Kidney (tissue), 13 donors: ENCODE measurements at regions not wholly inside any gene's neighbourhood (a gene's known extent, or its start where the extent isn't known, plus 50 kb on each side); places are given as distances from the start of the nearest gene placed in this dataset.

ENCODE experiments used
- DNase-seq, 5 donors: peaks; one replicate each; pipeline ENCODE4 v3.0.0-alpha.2; 2013 to 2020
- FAIRE-seq: peaks from 2 replicates; lab custom pipeline; 2012; peaks lifted over from hg19 to GRCh38; lab: Jason Lieb, UNC
- H3K27ac ChIP-seq, 2 donors: one replicate each; pipeline ENCODE4 v1.7.0; 2013; ENCODE audit warnings: low read depth in 2 of 2, low read length in 2 of 2, inconsistent platforms in 1 of 2
- H3K27me3 ChIP-seq: one replicate; pipeline ENCODE4 v1.7.1; 2013; ENCODE audit warnings: low read length, inconsistent platforms; ENCODE audit not compliant: control insufficient read depth, insufficient read depth
- H3K36me3 ChIP-seq, 3 donors: one replicate each; pipeline versions ENCODE4 v1.7.0 to v1.7.1; 2013; ENCODE audit warnings: low read length in 3 of 3, control low read depth in 1 of 3, inconsistent platforms in 1 of 3; ENCODE audit not compliant: insufficient read depth in 3 of 3, control insufficient read depth in 2 of 3
- H3K4me1 ChIP-seq, 3 donors: one replicate each; pipeline versions ENCODE4 v1.7.0 to v1.7.1; 2013; ENCODE audit warnings: low read length in 3 of 3, inconsistent platforms in 1 of 3, low read depth in 1 of 3; ENCODE audit not compliant: control insufficient read depth in 2 of 3, insufficient read depth in 2 of 3
- H3K4me3 ChIP-seq, 3 donors: one replicate each; pipeline versions ENCODE4 v1.7.0 to v1.8.1; 2013; ENCODE audit warnings: low read length in 3 of 3, control low read depth in 1 of 3, inconsistent platforms in 1 of 3
- H3K9ac ChIP-seq, 3 donors: one replicate each; pipeline versions ENCODE4 v1.7.0 to v1.7.1; 2013; ENCODE audit warnings: low read length in 3 of 3, control low read depth in 1 of 3, inconsistent platforms in 1 of 3
- H3K9me3 ChIP-seq, 3 donors: one replicate each; pipeline versions ENCODE4 v1.7.0 to v1.7.1; 2013; ENCODE audit warnings: low read length in 3 of 3, control low read depth in 1 of 3, inconsistent platforms in 1 of 3; ENCODE audit not compliant: control insufficient read depth in 2 of 3, insufficient read depth in 1 of 3
- intact Hi-C: fragments of 100-400 bp; cut with DNase I; formaldehyde crosslinking; loops from one replicate; pipeline ENCODE4 v1.11.1; 2022
- TF ChIP-seq, protein P1 (sequence below): IDR thresholded peaks from 3 replicates; pipeline ENCODE4 v1.5.1; 2012; ENCODE audit warnings: mild to moderate bottlenecking, moderate library complexity, borderline replicate concordance; ENCODE audit not compliant: insufficient read depth; ENCODE audit errors: extremely low read depth
- donor health status: control.
- donor health status: control.
- donor health status: control.
- donor health status: control.
- donor health status: control.
- donor health status: DM: yes; HTN: yes; CAD: no.
- donor health status: Normal renal cell carcinoma (clear cell type).

DNA sequence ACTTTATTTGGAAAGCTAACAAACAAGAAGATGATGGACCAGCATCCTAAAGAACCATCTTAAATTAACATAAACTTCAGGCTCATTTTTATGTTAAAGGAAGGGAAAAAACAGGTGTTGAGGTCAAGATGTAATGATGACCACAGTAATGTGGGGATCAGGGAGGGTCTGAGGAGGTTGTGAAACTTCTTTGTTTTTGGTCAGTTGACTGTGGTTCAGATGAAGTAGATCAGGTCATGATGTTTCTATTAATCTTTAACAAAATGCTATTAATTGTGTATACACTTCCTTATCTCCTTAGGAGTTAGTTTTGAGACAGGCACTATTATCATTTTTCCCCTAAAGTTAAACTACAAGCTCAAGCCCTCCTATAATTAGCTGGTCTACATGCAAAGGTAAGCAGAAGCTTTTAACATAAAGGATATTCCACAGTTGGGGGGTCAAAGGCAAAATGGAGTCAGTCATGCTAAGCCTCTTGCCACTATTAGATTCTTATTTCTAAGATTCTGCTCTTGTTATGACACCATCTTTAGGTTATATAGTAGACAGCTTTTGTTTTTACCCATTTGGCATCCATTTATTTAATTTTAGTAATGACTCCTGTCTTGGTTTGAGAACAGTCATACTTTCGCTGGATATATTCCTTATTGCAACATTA, 800.1 kb upstream of the PCDH9 start:
- intact Hi-C loops, result no loop called here
- FAIRE-seq, result no peak
- Histone ChIP-seq H3K9ac (no peak overlapping the region), H3K4me1 (no peaks in the 10 kb centered on the region), H3K27ac (no peak overlapping the region), H3K36me3 (no peaks in the 10 kb centered on the region), H3K27me3 (no peaks in the 10 kb centered on the region), H3K4me3 (no peak overlapping the region), H3K9me3 (no peaks in the 10 kb centered on the region)
- DNase-seq, result no peak
- TF ChIP-seq, protein P1, sequence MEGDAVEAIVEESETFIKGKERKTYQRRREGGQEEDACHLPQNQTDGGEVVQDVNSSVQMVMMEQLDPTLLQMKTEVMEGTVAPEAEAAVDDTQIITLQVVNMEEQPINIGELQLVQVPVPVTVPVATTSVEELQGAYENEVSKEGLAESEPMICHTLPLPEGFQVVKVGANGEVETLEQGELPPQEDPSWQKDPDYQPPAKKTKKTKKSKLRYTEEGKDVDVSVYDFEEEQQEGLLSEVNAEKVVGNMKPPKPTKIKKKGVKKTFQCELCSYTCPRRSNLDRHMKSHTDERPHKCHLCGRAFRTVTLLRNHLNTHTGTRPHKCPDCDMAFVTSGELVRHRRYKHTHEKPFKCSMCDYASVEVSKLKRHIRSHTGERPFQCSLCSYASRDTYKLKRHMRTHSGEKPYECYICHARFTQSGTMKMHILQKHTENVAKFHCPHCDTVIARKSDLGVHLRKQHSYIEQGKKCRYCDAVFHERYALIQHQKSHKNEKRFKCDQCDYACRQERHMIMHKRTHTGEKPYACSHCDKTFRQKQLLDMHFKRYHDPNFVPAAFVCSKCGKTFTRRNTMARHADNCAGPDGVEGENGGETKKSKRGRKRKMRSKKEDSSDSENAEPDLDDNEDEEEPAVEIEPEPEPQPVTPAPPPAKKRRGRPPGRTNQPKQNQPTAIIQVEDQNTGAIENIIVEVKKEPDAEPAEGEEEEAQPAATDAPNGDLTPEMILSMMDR, result no peak

- no peak for FAIRE-seq
- no peaks in the 10 kb centered on the region for H3K9me3 ChIP-seq
- H3K9ac ChIP-seq, result no peak overlapping the region
- intact Hi-C loops, result no loop called here
- no peak overlapping the region for H3K27ac ChIP-seq
- no peaks in the 10 kb centered on the region for H3K27me3 ChIP-seq
- no peak for DNase-seq
- H3K36me3 ChIP-seq, result no peaks in the 10 kb centered on the region
- H3K4me1 ChIP-seq, result no peaks in the 10 kb centered on the region
- TF ChIP-seq, protein P1, result no peak
- no peak overlapping the region for H3K4me3 ChIP-seq
These were observed 798.6 kb upstream of the PCDH9 start for GRCh38 chr13:68028701-68029100.

- Histone ChIP-seq H3K27ac (no peak overlapping the region), H3K27me3 (no peaks in the 10 kb centered on the region), H3K9ac (no peak overlapping the region), H3K36me3 (no peaks in the 10 kb centered on the region), H3K9me3 (no peaks in the 10 kb centered on the region), H3K4me1 (no peaks in the 10 kb centered on the region), H3K4me3 (no peak overlapping the region)
- intact Hi-C loops, result no loop called here
- DNase-seq (peak in 3 of 5 donors; percentile 21 to 54 (median 47)), FAIRE-seq (no peak)
- TF ChIP-seq, protein P1, result no peak
These were observed 797.2 kb upstream of the PCDH9 start for GRCh38 chr13:68027306-68027705.

DNA sequence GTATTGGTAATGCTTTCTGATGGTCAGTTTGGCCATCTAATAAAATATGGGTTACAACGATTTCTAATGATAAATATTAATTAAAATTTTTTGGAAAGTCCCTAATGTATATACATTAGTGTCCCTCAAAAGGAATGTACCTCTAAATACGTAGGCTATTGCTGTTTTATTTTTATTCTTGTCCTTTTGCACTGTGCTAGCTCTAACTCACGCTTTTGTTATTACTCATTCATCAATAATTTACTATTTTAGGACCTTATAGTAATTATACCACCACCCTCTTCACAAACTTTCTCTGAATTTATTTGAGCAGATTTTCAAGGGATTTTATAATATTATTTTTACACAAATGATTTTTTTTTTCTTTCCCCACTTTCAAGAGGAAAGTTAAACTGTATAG, 795.9 kb upstream of the PCDH9 start:
- FAIRE-seq, result no peak

More for the DNA sequence above, 795.9 kb upstream of the PCDH9 start:
- Histone ChIP-seq H3K27me3 (no peaks in the 10 kb centered on the region), H3K9me3 (no peaks in the 10 kb centered on the region), H3K4me3 (no peak overlapping the region), H3K9ac (no peak overlapping the region), H3K4me1 (no peaks in the 10 kb centered on the region), H3K27ac (no peak overlapping the region), H3K36me3 (no peaks in the 10 kb centered on the region)
- intact Hi-C loops, result no loop called here
- TF ChIP-seq, protein P1, result no peak
- no peak for DNase-seq
